ENCODE measurements at regions not wholly inside any gene's neighbourhood (a gene's known extent, or its start where the extent isn't known, plus 50 kb on each side); places are given as distances from the start of the nearest gene placed in this dataset.

- no peak overlapping the region for H3K4me3 ChIP-seq (ENCODE audit: low read length)
- no peak for TF ChIP-seq ZNF274 (IDR thresholded peaks at IDR 0.05; ENCODE audit: low read depth, low read length)
Observed at GRCh38 chr12:123033392-123034021, 53.0 kb downstream of the ARL6IP4 start.

GRCh38 chr12:123032736-123033391, 52.4 kb downstream of the ARL6IP4 start:
- no peak overlapping the region for H3K4me3 ChIP-seq (ENCODE audit: low read length)
- no peak for TF ChIP-seq ZNF274 (IDR thresholded peaks at IDR 0.05; ENCODE audit: low read depth, low read length)

All from GM08714 (cell line).